ENCODE measurements at regions not wholly inside any gene's neighbourhood (a gene's known extent, or its start where the extent isn't known, plus 50 kb on each side); places are given as distances from the start of the nearest gene placed in this dataset.

GRCh38 chr21:15281714-15282113 is 216.9 kb upstream of the NRIP1 start:
- no TSS peak for BruUV-seq (replicated peaks)
- no peak for ATAC-seq
- ChIA-PET CTCF (no interaction called here), POLR2A (no interaction called here)
- no peaks in the 10 kb centered on the region for H3K36me3 ChIP-seq (ENCODE audit: control insufficient read depth, insufficient read depth, low read length)
- no peak for TF ChIP-seq TCF7L2 (IDR thresholded peaks at IDR 0.05; ENCODE audit: low read depth, low read length)
- no peak overlapping the region for H3K27ac ChIP-seq (ENCODE audit: low read length)
- intact Hi-C loops (cut with micrococcal nuclease; ENCODE audit: unreplicated experiment): no loop called here
- H3K27me3 ChIP-seq (ENCODE audit: control insufficient read depth, insufficient read depth, low read length): no peaks in the 10 kb centered on the region
- H3K4me1 ChIP-seq (ENCODE audit: control insufficient read depth, insufficient read depth, low read length): no peaks in the 10 kb centered on the region
- no peaks in the 10 kb centered on the region for H3K9me3 ChIP-seq (ENCODE audit: control insufficient read depth, insufficient read depth, low read depth, low read length)
- in situ Hi-C loops (cut with HindIII; ENCODE audit: low pct_unique_long_range_greater_than_20kb, low sequenced_read_pairs): no loop called here
- no peak overlapping the region for H3K4me3 ChIP-seq (ENCODE audit: low read depth in 2 of 2, low read length in 2 of 2)
- no peak for DNase-seq (ENCODE audit: low read depth, low spot score)

DNA sequence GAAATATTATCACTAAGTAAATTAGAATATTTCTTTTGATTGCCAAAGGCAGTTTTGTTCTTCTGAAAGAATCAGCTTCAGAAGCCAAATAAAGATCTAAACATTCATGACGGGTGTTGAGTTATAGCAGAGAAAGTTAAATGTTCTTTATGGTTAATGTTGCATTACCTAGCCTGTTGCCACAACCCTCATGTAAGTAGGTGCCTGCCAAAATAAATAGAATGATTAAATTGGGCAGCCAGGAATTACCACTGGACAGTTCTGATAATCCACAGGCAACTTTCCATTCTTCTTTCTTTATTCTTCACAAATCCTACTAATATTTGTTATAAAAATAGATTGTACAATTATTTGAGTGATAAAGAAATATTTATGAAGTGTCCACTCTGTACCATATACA is 217.9 kb upstream of the NRIP1 start:
- ATAC-seq (no peak), DNase-seq (ENCODE audit: low read depth, low spot score) (no peak)
- TF ChIP-seq TCF7L2 (IDR thresholded peaks at IDR 0.05; ENCODE audit: low read depth, low read length) (no peak), POLR2AphosphoS5 (IDR thresholded peaks at IDR 0.05; ENCODE audit: low read depth, low read length) (no peak), SIN3A (IDR thresholded peaks at IDR 0.05; ENCODE audit: borderline replicate concordance, insufficient read depth, low read depth, low read length) (no peak), CTCF (IDR thresholded peaks at IDR 0.05) (no peak)
- TF ChIP-seq, protein P1, sequence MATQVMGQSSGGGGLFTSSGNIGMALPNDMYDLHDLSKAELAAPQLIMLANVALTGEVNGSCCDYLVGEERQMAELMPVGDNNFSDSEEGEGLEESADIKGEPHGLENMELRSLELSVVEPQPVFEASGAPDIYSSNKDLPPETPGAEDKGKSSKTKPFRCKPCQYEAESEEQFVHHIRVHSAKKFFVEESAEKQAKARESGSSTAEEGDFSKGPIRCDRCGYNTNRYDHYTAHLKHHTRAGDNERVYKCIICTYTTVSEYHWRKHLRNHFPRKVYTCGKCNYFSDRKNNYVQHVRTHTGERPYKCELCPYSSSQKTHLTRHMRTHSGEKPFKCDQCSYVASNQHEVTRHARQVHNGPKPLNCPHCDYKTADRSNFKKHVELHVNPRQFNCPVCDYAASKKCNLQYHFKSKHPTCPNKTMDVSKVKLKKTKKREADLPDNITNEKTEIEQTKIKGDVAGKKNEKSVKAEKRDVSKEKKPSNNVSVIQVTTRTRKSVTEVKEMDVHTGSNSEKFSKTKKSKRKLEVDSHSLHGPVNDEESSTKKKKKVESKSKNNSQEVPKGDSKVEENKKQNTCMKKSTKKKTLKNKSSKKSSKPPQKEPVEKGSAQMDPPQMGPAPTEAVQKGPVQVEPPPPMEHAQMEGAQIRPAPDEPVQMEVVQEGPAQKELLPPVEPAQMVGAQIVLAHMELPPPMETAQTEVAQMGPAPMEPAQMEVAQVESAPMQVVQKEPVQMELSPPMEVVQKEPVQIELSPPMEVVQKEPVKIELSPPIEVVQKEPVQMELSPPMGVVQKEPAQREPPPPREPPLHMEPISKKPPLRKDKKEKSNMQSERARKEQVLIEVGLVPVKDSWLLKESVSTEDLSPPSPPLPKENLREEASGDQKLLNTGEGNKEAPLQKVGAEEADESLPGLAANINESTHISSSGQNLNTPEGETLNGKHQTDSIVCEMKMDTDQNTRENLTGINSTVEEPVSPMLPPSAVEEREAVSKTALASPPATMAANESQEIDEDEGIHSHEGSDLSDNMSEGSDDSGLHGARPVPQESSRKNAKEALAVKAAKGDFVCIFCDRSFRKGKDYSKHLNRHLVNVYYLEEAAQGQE (IDR thresholded peaks at IDR 0.05; ENCODE audit: insufficient read depth in 1 of 2, low read depth in 2 of 2, low read length in 1 of 2): no peak
- no peaks in the 10 kb centered on the region for H3K9me3 ChIP-seq (ENCODE audit: control insufficient read depth, insufficient read depth, low read depth, low read length)
- in situ Hi-C loops (cut with HindIII; ENCODE audit: low pct_unique_long_range_greater_than_20kb, low sequenced_read_pairs): no loop called here
- no peaks in the 10 kb centered on the region for H3K27me3 ChIP-seq (ENCODE audit: control insufficient read depth, insufficient read depth, low read length)
- H3K4me1 ChIP-seq (ENCODE audit: control insufficient read depth, insufficient read depth, low read length): no peaks in the 10 kb centered on the region
- ChIA-PET POLR2A (no interaction called here), CTCF (no interaction called here)
- H3K36me3 ChIP-seq (ENCODE audit: control insufficient read depth, insufficient read depth, low read length): no peaks in the 10 kb centered on the region
- no peak overlapping the region for H3K27ac ChIP-seq (ENCODE audit: low read length)
- H3K4me3 ChIP-seq (ENCODE audit: low read depth in 2 of 2, low read length in 2 of 2): no peak overlapping the region
- BruUV-seq (replicated peaks): no TSS peak
- intact Hi-C loops (cut with micrococcal nuclease; ENCODE audit: unreplicated experiment): no loop called here

DNA sequence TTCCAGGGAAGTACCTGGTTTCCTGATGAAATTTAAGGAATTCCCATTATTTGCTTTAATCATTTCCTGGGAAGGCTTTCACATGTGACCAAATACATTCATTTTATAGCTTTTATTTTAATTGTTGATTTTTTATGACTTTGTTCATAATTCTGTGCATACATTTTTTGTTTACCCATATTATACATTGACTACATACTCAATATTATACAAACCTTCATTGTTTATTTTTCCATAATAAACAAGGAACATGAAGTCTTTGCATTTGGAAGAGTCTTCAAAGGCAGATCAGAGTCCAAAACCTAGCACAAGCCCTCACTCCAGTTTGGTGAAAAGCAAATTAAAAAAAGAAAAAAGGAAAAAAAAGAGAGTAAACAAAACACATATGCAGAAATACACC is 218.3 kb upstream of the NRIP1 start:
- BruUV-seq (replicated peaks): no TSS peak
- TF ChIP-seq, protein P1 (IDR thresholded peaks at IDR 0.05; ENCODE audit: insufficient read depth in 1 of 2, low read depth in 2 of 2, low read length in 1 of 2): no peak
- intact Hi-C loops (cut with micrococcal nuclease; ENCODE audit: unreplicated experiment): no loop called here
- Histone ChIP-seq H3K36me3 (ENCODE audit: control insufficient read depth, insufficient read depth, low read length) (no peaks in the 10 kb centered on the region), H3K27ac (ENCODE audit: low read length) (no peak overlapping the region), H3K4me3 (ENCODE audit: low read depth in 2 of 2, low read length in 2 of 2) (no peak overlapping the region), H3K27me3 (ENCODE audit: control insufficient read depth, insufficient read depth, low read length) (no peaks in the 10 kb centered on the region), H3K9me3 (ENCODE audit: control insufficient read depth, insufficient read depth, low read depth, low read length) (no peaks in the 10 kb centered on the region), H3K4me1 (ENCODE audit: control insufficient read depth, insufficient read depth, low read length) (no peaks in the 10 kb centered on the region)
- in situ Hi-C loops (cut with HindIII; ENCODE audit: low pct_unique_long_range_greater_than_20kb, low sequenced_read_pairs): no loop called here
- no peak for ATAC-seq
- ChIA-PET POLR2A (no interaction called here), CTCF (no interaction called here)
- DNase-seq (ENCODE audit: low read depth, low spot score): no peak

Data from Panc1 (cell line).